ENCODE measurements at regions not wholly inside any gene's neighbourhood (a gene's known extent, or its start where the extent isn't known, plus 50 kb on each side); places are given as distances from the start of the nearest gene placed in this dataset.

DNA sequence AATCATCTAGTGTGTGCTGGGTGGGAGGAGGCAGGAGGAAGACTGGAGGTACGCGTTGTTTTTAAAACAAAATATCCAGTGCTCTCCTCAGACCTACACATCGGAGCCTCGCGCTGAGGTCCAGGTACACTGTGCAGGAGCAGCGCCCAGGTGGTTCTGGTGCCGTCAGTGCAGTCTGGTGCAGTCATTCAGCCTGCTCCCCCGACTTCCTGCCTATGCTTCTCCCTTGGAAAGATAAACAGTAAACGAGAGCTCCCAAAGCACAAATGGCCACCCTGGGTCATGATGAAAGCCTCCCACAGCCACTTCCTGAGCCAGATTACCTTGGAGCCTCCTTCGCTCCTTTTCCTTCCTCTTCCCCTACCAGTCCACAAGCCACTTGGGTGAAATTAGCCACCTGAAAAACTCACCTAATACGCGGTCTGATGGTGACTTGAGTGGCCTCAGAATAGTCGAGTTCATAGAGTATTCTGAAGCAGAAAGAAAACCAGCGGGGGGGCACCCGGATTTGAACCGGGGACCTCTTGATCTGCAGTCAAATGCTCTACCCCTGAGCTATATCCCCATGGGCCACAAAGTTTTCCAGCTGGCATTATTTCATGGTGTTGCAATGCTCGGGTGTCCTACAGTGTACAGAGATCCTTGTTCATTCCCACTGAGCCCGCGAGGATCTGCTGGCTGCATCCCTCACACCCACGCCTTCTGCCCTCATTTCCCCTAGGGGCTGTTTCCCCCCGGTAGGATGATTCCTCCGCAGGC, 82.5 kb downstream of the ZNF467 start (continued):
- TF ChIP-seq ARNTL (CRISPR knock-in tag; IDR thresholded peaks at IDR 0.05) (no peak), TOPORS (CRISPR knock-in tag; IDR thresholded peaks at IDR 0.05) (peak; percentile 69), TEAD3 (CRISPR knock-in tag; optimal IDR thresholded peaks at IDR 0.05; ENCODE audit: borderline replicate concordance) (peak; percentile 36), RXRB (CRISPR knock-in tag; IDR thresholded peaks at IDR 0.05; ENCODE audit: borderline replicate concordance) (peak; percentile 35; the same call in 1 of the 2 replicates), KLF6 (CRISPR knock-in tag; IDR thresholded peaks at IDR 0.05) (0 out of 2 replicates have a peak, but pooled peaks have one; percentile 61), NFKB2 (CRISPR knock-in tag; IDR thresholded peaks at IDR 0.05; ENCODE audit: borderline replicate concordance) (peak; percentile 52; the same call in 1 of the 2 replicates), ZBTB7B (CRISPR knock-in tag; IDR thresholded peaks at IDR 0.05) (peak; percentile 69; the same call in 1 of the 2 replicates), ZNF615 (CRISPR knock-in tag; IDR thresholded peaks at IDR 0.05; ENCODE audit: borderline replicate concordance) (no peak), KMT2B (CRISPR knock-in tag; IDR thresholded peaks at IDR 0.05) (0 out of 2 replicates have a peak, but pooled peaks have one; percentile 30), SP140L (CRISPR knock-in tag; IDR thresholded peaks at IDR 0.05; ENCODE audit: borderline replicate concordance) (no peak), ZNF264 (CRISPR knock-in tag; IDR thresholded peaks at IDR 0.05) (peak; percentile 49; the same call in 1 of the 2 replicates), ZNF263 (CRISPR knock-in tag; IDR thresholded peaks at IDR 0.05) (peak; percentile 43; the same call in 1 of the 2 replicates), JDP2 (CRISPR knock-in tag; IDR thresholded peaks at IDR 0.05; ENCODE audit: borderline replicate concordance) (no peak), ZNF619 (CRISPR knock-in tag; IDR thresholded peaks at IDR 0.05) (no peak), POGZ (CRISPR knock-in tag; IDR thresholded peaks at IDR 0.05) (peak; percentile 32; the same call in 1 of the 2 replicates), SSRP1 (CRISPR knock-in tag; IDR thresholded peaks at IDR 0.05) (peak; percentile 100)
- TF ChIP-seq, protein P1, sequence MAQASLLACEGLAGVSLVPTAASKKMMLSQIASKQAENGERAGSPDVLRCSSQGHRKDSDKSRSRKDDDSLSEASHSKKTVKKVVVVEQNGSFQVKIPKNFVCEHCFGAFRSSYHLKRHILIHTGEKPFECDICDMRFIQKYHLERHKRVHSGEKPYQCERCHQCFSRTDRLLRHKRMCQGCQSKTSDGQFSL (CRISPR knock-in tag; IDR thresholded peaks at IDR 0.05), result no peak
- TF ChIP-seq, protein P2, sequence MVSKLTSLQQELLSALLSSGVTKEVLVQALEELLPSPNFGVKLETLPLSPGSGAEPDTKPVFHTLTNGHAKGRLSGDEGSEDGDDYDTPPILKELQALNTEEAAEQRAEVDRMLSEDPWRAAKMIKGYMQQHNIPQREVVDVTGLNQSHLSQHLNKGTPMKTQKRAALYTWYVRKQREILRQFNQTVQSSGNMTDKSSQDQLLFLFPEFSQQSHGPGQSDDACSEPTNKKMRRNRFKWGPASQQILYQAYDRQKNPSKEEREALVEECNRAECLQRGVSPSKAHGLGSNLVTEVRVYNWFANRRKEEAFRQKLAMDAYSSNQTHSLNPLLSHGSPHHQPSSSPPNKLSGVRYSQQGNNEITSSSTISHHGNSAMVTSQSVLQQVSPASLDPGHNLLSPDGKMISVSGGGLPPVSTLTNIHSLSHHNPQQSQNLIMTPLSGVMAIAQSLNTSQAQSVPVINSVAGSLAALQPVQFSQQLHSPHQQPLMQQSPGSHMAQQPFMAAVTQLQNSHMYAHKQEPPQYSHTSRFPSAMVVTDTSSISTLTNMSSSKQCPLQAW (CRISPR knock-in tag; IDR thresholded peaks at IDR 0.05), result peak; percentile 53; the same call in 1 of the 2 replicates
- TF ChIP-seq, protein P3, sequence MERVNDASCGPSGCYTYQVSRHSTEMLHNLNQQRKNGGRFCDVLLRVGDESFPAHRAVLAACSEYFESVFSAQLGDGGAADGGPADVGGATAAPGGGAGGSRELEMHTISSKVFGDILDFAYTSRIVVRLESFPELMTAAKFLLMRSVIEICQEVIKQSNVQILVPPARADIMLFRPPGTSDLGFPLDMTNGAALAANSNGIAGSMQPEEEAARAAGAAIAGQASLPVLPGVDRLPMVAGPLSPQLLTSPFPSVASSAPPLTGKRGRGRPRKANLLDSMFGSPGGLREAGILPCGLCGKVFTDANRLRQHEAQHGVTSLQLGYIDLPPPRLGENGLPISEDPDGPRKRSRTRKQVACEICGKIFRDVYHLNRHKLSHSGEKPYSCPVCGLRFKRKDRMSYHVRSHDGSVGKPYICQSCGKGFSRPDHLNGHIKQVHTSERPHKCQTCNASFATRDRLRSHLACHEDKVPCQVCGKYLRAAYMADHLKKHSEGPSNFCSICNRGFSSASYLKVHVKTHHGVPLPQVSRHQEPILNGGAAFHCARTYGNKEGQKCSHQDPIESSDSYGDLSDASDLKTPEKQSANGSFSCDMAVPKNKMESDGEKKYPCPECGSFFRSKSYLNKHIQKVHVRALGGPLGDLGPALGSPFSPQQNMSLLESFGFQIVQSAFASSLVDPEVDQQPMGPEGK (CRISPR knock-in tag; IDR thresholded peaks at IDR 0.05), result peak; percentile 70
- TF ChIP-seq, protein P4, sequence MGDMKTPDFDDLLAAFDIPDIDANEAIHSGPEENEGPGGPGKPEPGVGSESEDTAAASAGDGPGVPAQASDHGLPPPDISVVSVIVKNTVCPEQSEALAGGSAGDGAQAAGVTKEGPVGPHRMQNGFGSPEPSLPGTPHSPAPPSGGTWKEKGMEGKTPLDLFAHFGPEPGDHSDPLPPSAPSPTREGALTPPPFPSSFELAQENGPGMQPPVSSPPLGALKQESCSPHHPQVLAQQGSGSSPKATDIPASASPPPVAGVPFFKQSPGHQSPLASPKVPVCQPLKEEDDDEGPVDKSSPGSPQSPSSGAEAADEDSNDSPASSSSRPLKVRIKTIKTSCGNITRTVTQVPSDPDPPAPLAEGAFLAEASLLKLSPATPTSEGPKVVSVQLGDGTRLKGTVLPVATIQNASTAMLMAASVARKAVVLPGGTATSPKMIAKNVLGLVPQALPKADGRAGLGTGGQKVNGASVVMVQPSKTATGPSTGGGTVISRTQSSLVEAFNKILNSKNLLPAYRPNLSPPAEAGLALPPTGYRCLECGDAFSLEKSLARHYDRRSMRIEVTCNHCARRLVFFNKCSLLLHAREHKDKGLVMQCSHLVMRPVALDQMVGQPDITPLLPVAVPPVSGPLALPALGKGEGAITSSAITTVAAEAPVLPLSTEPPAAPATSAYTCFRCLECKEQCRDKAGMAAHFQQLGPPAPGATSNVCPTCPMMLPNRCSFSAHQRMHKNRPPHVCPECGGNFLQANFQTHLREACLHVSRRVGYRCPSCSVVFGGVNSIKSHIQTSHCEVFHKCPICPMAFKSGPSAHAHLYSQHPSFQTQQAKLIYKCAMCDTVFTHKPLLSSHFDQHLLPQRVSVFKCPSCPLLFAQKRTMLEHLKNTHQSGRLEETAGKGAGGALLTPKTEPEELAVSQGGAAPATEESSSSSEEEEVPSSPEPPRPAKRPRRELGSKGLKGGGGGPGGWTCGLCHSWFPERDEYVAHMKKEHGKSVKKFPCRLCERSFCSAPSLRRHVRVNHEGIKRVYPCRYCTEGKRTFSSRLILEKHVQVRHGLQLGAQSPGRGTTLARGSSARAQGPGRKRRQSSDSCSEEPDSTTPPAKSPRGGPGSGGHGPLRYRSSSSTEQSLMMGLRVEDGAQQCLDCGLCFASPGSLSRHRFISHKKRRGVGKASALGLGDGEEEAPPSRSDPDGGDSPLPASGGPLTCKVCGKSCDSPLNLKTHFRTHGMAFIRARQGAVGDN (CRISPR knock-in tag; IDR thresholded peaks at IDR 0.05), result peak; percentile 51

Measured in HepG2 (cell line).